Activated naive CD8-positive, alpha-beta T cell treated with anti-CD3 and anti-CD28 coated beads, Interleukin-2, amount 10 ng/mL, durations not matched to agents 7 days and 5 days (primary cell): ENCODE measurements at regions not wholly inside any gene's neighbourhood (a gene's known extent, or its start where the extent isn't known, plus 50 kb on each side); places are given as distances from the start of the nearest gene placed in this dataset.
"Not testable (repeated sequence)": the region's sequence is repeated elsewhere in the genome, so short reads cannot be mapped to it uniquely, and the experiment has no call there.

ENCODE experiments used
- ATAC-seq: fragments of 150-1000 bp; cut with Tn5 transposase; one replicate; pipeline ENCODE4 v1.10.0; 2021; ENCODE audit warnings: low read depth, moderate library complexity
- POLR2A ChIA-PET: fragments of 350-600 bp; sonication (Branson Sonifier 250); formaldehyde crosslinking; loops from one replicate; lab custom pipeline; 2021; ENCODE audit warnings: antibody characterized with exemption; lab: Charles Lee
- DNase-seq: peaks from one replicate; pipeline ENCODE4 v3.0.0; 2021
- H3K27ac Mint-ChIP-seq: one replicate; pipeline ENCODE4 v1.8.0; 2022; ENCODE audit warnings: mild to moderate bottlenecking, mixed read lengths
- H3K27me3 Mint-ChIP-seq: one replicate; pipeline ENCODE4 v1.8.0; 2022; ENCODE audit warnings: mild to moderate bottlenecking, moderate library complexity, mixed read lengths
- H3K36me3 Mint-ChIP-seq: one replicate; pipeline ENCODE4 v1.8.0; 2021; ENCODE audit warnings: mild to moderate bottlenecking, mixed read lengths
- H3K4me1 Mint-ChIP-seq: one replicate; pipeline ENCODE4 v1.8.0; 2021; ENCODE audit warnings: mixed read lengths
- H3K4me3 Mint-ChIP-seq: one replicate; pipeline ENCODE4 v1.8.0; 2022; ENCODE audit warnings: mild to moderate bottlenecking, moderate library complexity, mixed read lengths
- H3K9me3 Mint-ChIP-seq: one replicate; pipeline ENCODE4 v1.8.0; 2021; ENCODE audit warnings: mixed read lengths

- ATAC-seq (no peak), DNase-seq (no peak)
- no peak overlapping the region for H3K4me3 Mint-ChIP-seq
- POLR2A ChIA-PET = no interaction called here
- H3K27ac Mint-ChIP-seq = no peak overlapping the region
- H3K4me1 Mint-ChIP-seq = no peaks in the 10 kb centered on the region
- H3K9me3 Mint-ChIP-seq = no peaks in the 10 kb centered on the region
- no peaks in the 10 kb centered on the region for H3K36me3 Mint-ChIP-seq
- H3K27me3 Mint-ChIP-seq = no peaks in the 10 kb centered on the region
Measured at GRCh38 chr18:43949291-43949690, 672.0 kb upstream of the SYT4 start.

DNA sequence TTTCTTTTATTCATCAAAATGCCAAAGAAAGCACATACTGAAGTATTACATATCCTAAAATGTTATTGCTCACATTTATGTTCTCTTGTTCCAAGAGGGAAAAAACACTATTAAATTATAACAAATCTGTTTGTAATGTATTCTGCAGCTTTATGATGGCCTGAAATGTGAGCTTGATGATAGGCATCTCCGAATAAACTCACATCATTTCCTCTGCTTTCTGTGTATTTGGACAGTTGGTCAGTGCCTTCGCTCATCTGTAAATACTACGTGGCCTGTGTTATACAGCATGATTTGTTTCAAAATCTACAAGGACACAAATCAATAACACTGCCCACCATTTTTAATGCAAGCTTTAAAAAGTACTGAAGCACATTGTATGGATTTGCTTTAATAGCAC lies 672.8 kb upstream of the SYT4 start:
- Mint-ChIP-seq H3K4me3 (no peak overlapping the region), H3K27me3 (no peaks in the 10 kb centered on the region)
- POLR2A ChIA-PET = no interaction called here

DNA sequence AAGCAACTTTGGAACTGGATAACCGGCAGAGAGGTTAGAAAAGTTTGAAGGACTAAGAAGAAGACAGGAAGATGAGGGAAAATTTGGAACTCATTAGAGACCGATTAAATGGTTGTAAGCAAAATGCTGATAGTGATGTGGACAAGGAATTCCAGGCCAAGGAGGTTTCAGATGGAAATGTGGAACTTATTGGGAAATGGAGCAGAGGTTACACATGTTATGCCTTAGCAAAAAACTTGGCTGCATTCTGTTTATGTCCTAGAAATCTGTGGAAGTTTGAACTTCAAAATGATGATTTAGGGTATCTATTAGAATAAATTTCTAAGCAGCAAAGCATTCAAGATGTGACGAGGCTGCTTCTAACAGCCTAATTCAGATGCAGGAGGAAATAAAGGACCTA lies 675.1 kb upstream of the SYT4 start:
- no peak for DNase-seq
- no peaks in the 10 kb centered on the region for H3K27me3 Mint-ChIP-seq
- H3K4me1 Mint-ChIP-seq = no peaks in the 10 kb centered on the region
- POLR2A ChIA-PET = no interaction called here
- no peaks in the 10 kb centered on the region for H3K36me3 Mint-ChIP-seq
- no peak for ATAC-seq
- no peak overlapping the region for H3K27ac Mint-ChIP-seq
- H3K4me3 Mint-ChIP-seq = no peak overlapping the region
- no peaks in the 10 kb centered on the region for H3K9me3 Mint-ChIP-seq

More for the DNA sequence above, 672.8 kb upstream of the SYT4 start:
- Mint-ChIP-seq H3K4me1 (no peaks in the 10 kb centered on the region), H3K36me3 (no peaks in the 10 kb centered on the region), H3K9me3 (no peaks in the 10 kb centered on the region), H3K27ac (no peak overlapping the region)
- DNase-seq (no peak), ATAC-seq (no peak)

DNA sequence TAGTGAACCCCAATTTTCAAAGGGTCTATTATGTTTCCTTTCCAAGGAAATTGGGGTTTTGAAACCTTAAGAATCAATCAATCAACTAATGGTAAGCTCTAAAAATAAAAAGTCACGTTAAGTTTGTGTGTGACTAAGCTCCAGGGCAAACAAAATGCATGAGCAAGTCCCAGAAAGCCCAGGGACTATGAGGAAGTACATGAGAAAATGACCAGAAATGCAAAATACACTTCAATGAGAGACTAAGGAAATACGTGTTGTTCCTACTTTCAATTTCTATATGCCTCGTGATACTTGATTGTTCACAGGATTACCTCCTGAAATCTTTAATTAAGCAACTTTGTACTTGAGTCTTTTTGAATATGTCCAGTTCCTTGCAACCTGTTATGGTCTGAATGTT lies 684.4 kb upstream of the SYT4 start:
- Mint-ChIP-seq H3K27me3 (no peaks in the 10 kb centered on the region), H3K27ac (no peak overlapping the region), H3K9me3 (no peaks in the 10 kb centered on the region), H3K36me3 (no peaks in the 10 kb centered on the region), H3K4me3 (no peak overlapping the region), H3K4me1 (no peaks in the 10 kb centered on the region)
- DNase-seq = no peak
- POLR2A ChIA-PET = no interaction called here
- no peak for ATAC-seq

GRCh38 chr18:43964666-43965065 lies 687.4 kb upstream of the SYT4 start:
- no peaks in the 10 kb centered on the region for H3K36me3 Mint-ChIP-seq
- H3K27me3 Mint-ChIP-seq = no peaks in the 10 kb centered on the region
- H3K4me1 Mint-ChIP-seq = no peaks in the 10 kb centered on the region
- no peak overlapping the region for H3K27ac Mint-ChIP-seq
- no peak overlapping the region for H3K4me3 Mint-ChIP-seq
- POLR2A ChIA-PET = no interaction called here
- ATAC-seq (no peak), DNase-seq (no peak)
- H3K9me3 Mint-ChIP-seq = peaks cover 1% of the 10 kb centered on the region

- Mint-ChIP-seq H3K9me3 (peaks cover 1% of the 10 kb centered on the region), H3K27me3 (no peaks in the 10 kb centered on the region), H3K4me3 (no peak overlapping the region), H3K27ac (no peak overlapping the region), H3K4me1 (no peaks in the 10 kb centered on the region), H3K36me3 (no peaks in the 10 kb centered on the region)
- POLR2A ChIA-PET = no interaction called here
- no peak for ATAC-seq
- no peak for DNase-seq
Measured at GRCh38 chr18:43965691-43966090, 688.4 kb upstream of the SYT4 start.

GRCh38 chr18:43970656-43971055 lies 693.4 kb upstream of the SYT4 start:
- H3K4me3 Mint-ChIP-seq = no peak overlapping the region
- POLR2A ChIA-PET = no interaction called here

GRCh38 chr18:43978174-43978573 lies 700.9 kb upstream of the SYT4 start:
- no peak overlapping the region for H3K4me3 Mint-ChIP-seq
- no peak overlapping the region for H3K27ac Mint-ChIP-seq
- POLR2A ChIA-PET = no interaction called here
- H3K27me3 Mint-ChIP-seq = no peaks in the 10 kb centered on the region
- peaks cover 4% of the 10 kb centered on the region for H3K9me3 Mint-ChIP-seq
- no peaks in the 10 kb centered on the region for H3K4me1 Mint-ChIP-seq
- ATAC-seq (no peak), DNase-seq (no peak)
- no peaks in the 10 kb centered on the region for H3K36me3 Mint-ChIP-seq

More at GRCh38 chr18:43970656-43971055, 693.4 kb upstream of the SYT4 start:
- Mint-ChIP-seq H3K4me1 (no peaks in the 10 kb centered on the region), H3K36me3 (no peaks in the 10 kb centered on the region), H3K27ac (no peak overlapping the region), H3K9me3 (peaks cover 1% of the 10 kb centered on the region), H3K27me3 (no peaks in the 10 kb centered on the region)
- ATAC-seq (no peak), DNase-seq (no peak)

DNA sequence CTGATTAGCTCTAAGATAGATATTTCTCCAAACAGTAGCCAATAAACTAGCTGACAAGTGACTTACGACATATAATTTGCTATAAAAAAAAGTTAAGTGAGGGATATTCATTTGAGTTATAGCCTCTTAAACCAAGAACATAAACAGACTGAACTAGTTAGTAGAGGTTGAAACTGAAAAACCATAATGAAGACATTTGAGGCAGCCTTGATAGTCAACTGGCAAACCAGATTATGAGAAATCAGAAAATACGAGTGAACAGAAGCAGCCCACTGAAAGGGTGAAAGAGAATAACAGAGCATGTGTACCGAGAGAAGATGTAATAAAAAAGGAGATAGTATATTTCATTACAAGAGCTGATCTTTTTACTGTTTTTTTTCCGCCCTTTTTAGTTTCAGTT lies 698.1 kb upstream of the SETBP1 start:
- H3K27ac Mint-ChIP-seq = no peak overlapping the region
- peaks cover 17% of the 10 kb centered on the region for H3K9me3 Mint-ChIP-seq
- POLR2A ChIA-PET = no interaction called here
- DNase-seq (no peak), ATAC-seq (no peak)
- no peaks in the 10 kb centered on the region for H3K27me3 Mint-ChIP-seq
- no peak overlapping the region for H3K4me3 Mint-ChIP-seq
- H3K36me3 Mint-ChIP-seq = no peaks in the 10 kb centered on the region
- no peaks in the 10 kb centered on the region for H3K4me1 Mint-ChIP-seq

- H3K4me1 Mint-ChIP-seq, POLR2A ChIA-PET, ATAC-seq, H3K27ac Mint-ChIP-seq, H3K4me3 Mint-ChIP-seq, DNase-seq, H3K36me3 Mint-ChIP-seq, H3K27me3 Mint-ChIP-seq: not testable (repeated sequence)
- peaks cover 20% of the 10 kb centered on the region for H3K9me3 Mint-ChIP-seq
Measured at GRCh38 chr18:43987061-43987460, 693.6 kb upstream of the SETBP1 start.

DNA sequence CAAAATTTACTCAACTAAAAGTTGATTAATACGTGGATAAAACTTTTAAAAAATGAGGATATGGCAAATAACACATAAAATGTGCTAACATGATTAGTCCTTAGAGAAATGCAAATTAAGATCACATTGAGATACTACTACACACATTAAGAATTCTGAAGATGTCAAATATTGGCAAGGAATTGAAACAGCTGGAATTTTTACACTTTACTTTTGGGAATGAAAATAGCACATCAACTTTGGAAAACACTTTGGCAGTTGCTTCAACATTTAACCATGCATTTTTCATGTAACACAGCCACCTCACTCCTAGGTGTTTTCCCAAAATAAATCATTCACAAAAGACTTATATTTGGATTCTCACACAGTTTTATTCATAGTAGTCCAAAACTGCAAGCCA lies 687.9 kb upstream of the SETBP1 start:
- no peak for DNase-seq
- no peaks in the 10 kb centered on the region for H3K4me1 Mint-ChIP-seq
- no peak for ATAC-seq
- POLR2A ChIA-PET = no interaction called here
- no peaks in the 10 kb centered on the region for H3K27me3 Mint-ChIP-seq
- H3K9me3 Mint-ChIP-seq = peaks cover 4% of the 10 kb centered on the region
- H3K27ac Mint-ChIP-seq = no peak overlapping the region
- no peaks in the 10 kb centered on the region for H3K36me3 Mint-ChIP-seq
- no peak overlapping the region for H3K4me3 Mint-ChIP-seq

- Mint-ChIP-seq H3K9me3 (peaks cover 4% of the 10 kb centered on the region), H3K4me1 (no peaks in the 10 kb centered on the region), H3K36me3 (no peaks in the 10 kb centered on the region), H3K27me3 (no peaks in the 10 kb centered on the region), H3K4me3 (no peak overlapping the region), H3K27ac (no peak overlapping the region)
- no peak for DNase-seq
- POLR2A ChIA-PET = no interaction called here
- no peak for ATAC-seq
Measured at GRCh38 chr18:43994381-43994780, 686.3 kb upstream of the SETBP1 start.

DNA sequence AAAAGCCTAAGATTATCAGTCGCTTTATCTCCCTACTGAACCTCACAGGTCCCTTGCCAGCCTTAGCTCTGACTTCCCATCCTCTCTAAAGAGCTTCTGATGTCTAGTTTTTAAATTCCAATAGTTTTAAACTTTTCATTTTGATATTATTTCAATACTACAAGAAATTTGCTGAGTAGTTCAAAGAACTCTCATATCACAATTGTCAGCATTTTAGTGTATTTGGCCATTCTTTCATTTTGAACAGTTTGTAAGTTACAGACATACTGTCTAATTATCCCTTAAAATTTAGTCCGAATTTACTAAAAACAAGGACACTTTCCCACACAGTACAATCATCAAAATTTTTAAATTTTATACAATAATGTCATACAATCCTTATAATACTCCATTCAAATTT lies 666.8 kb upstream of the SETBP1 start:
- POLR2A ChIA-PET = no interaction called here
- no peaks in the 10 kb centered on the region for H3K27me3 Mint-ChIP-seq
- H3K9me3 Mint-ChIP-seq = peaks cover 3% of the 10 kb centered on the region
- H3K4me1 Mint-ChIP-seq = no peaks in the 10 kb centered on the region
- ATAC-seq (no peak), DNase-seq (no peak)
- H3K27ac Mint-ChIP-seq = no peak overlapping the region
- H3K36me3 Mint-ChIP-seq = no peaks in the 10 kb centered on the region
- no peak overlapping the region for H3K4me3 Mint-ChIP-seq

GRCh38 chr18:44025421-44025820 lies 655.3 kb upstream of the SETBP1 start:
- POLR2A ChIA-PET = no interaction called here
- H3K27ac Mint-ChIP-seq = no peak overlapping the region
- no peak overlapping the region for H3K4me3 Mint-ChIP-seq
- no peak for ATAC-seq
- no peaks in the 10 kb centered on the region for H3K4me1 Mint-ChIP-seq
- peaks cover 2% of the 10 kb centered on the region for H3K9me3 Mint-ChIP-seq
- H3K36me3 Mint-ChIP-seq = no peaks in the 10 kb centered on the region
- no peaks in the 10 kb centered on the region for H3K27me3 Mint-ChIP-seq
- no peak for DNase-seq

DNA sequence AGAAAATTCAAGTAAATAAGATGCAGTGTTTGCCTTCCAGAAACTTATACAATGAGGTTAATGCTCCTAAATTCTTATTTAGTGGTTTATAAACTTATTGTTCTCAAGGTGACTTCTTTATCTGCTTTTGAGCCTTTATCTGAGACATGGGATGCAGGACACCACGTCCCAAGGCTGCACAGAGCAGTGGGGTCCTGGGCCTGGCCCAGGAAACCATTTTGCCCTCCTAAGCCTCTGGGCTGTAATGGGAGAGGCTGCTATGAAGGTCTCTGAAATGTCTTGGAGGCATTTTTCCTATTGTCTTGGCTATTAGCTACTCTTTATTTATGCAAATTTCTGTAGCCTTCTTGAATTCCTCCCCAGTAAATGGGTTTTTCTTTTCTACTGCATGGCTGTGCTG lies 652.6 kb upstream of the SETBP1 start:
- POLR2A ChIA-PET = no interaction called here
- H3K9me3 Mint-ChIP-seq = peaks cover 2% of the 10 kb centered on the region
- H3K4me3 Mint-ChIP-seq = no peak overlapping the region
- H3K27ac Mint-ChIP-seq = no peak overlapping the region
- no peaks in the 10 kb centered on the region for H3K4me1 Mint-ChIP-seq
- ATAC-seq (no peak), DNase-seq (no peak)
- H3K36me3 Mint-ChIP-seq = no peaks in the 10 kb centered on the region
- H3K27me3 Mint-ChIP-seq = no peaks in the 10 kb centered on the region
